ENCODE measurements at regions not wholly inside any gene's neighbourhood (a gene's known extent, or its start where the extent isn't known, plus 50 kb on each side); places are given as distances from the start of the nearest gene placed in this dataset.

GRCh38 chr5:29672678-29673077 lies 1520.8 kb upstream of the CDH6 start:
- DNase-seq (ENCODE audit: low read depth in 2 of 2) = no peak
- no peaks in the 10 kb centered on the region for H3K79me2 ChIP-seq (ENCODE audit: control insufficient read depth, insufficient read depth, low read length)
- no peaks in the 10 kb centered on the region for H3K36me3 ChIP-seq (ENCODE audit: control insufficient read depth, insufficient read depth, low read length)
- no peaks in the 10 kb centered on the region for H3K9me3 ChIP-seq (ENCODE audit: control insufficient read depth, insufficient read depth, low read depth, low read length)
- H3K9ac ChIP-seq (ENCODE audit: insufficient read depth, low read length) = no peak overlapping the region
- TF ChIP-seq EZH2 (IDR thresholded peaks at IDR 0.05; ENCODE audit: low read length, missing control alignments) (no peak), CTCF (conservative IDR thresholded peaks at IDR 0.05 in 1 of 2, IDR thresholded peaks at IDR 0.05 in 1 of 2; ENCODE audit: low read depth in 1 of 2, low read length in 2 of 2) (no peak)
- no peak overlapping the region for H3K4me3 ChIP-seq (replicated peaks in 1 of 4; ENCODE audit: control extremely low read depth in 1 of 4, insufficient read depth in 1 of 4, low read depth in 3 of 4, low read length in 4 of 4)
- H4K20me1 ChIP-seq (ENCODE audit: control insufficient read depth, extremely low read depth, insufficient read depth, low read length) = no peaks in the 10 kb centered on the region
- H3K27ac ChIP-seq (ENCODE audit: insufficient read depth, low read length) = no peak overlapping the region
- H2AFZ ChIP-seq (ENCODE audit: low read length) = no peak overlapping the region
- no peaks in the 10 kb centered on the region for H3K4me1 ChIP-seq (ENCODE audit: control insufficient read depth, extremely low read depth, insufficient read depth, low read length)
- H3K4me2 ChIP-seq (ENCODE audit: extremely low read depth, insufficient read depth, low read length) = no peak overlapping the region
- H3K27me3 ChIP-seq (ENCODE audit: control insufficient read depth, insufficient read depth, low read length) = no peaks in the 10 kb centered on the region

- H3K9ac ChIP-seq (ENCODE audit: insufficient read depth, low read length) = no peak overlapping the region
- TF ChIP-seq CTCF (conservative IDR thresholded peaks at IDR 0.05 in 1 of 2, IDR thresholded peaks at IDR 0.05 in 1 of 2; ENCODE audit: low read depth in 1 of 2, low read length in 2 of 2) (no peak), EZH2 (IDR thresholded peaks at IDR 0.05; ENCODE audit: low read length, missing control alignments) (no peak)
- no peak overlapping the region for H3K4me3 ChIP-seq (replicated peaks in 1 of 4; ENCODE audit: control extremely low read depth in 1 of 4, insufficient read depth in 1 of 4, low read depth in 3 of 4, low read length in 4 of 4)
- H3K9me3 ChIP-seq (ENCODE audit: control insufficient read depth, insufficient read depth, low read depth, low read length) = no peaks in the 10 kb centered on the region
- no peaks in the 10 kb centered on the region for H3K4me1 ChIP-seq (ENCODE audit: control insufficient read depth, extremely low read depth, insufficient read depth, low read length)
- no peaks in the 10 kb centered on the region for H4K20me1 ChIP-seq (ENCODE audit: control insufficient read depth, extremely low read depth, insufficient read depth, low read length)
- no peaks in the 10 kb centered on the region for H3K36me3 ChIP-seq (ENCODE audit: control insufficient read depth, insufficient read depth, low read length)
- no peak overlapping the region for H3K4me2 ChIP-seq (ENCODE audit: extremely low read depth, insufficient read depth, low read length)
- no peak overlapping the region for H3K27ac ChIP-seq (ENCODE audit: insufficient read depth, low read length)
- no peak overlapping the region for H2AFZ ChIP-seq (ENCODE audit: low read length)
- no peak for DNase-seq (ENCODE audit: low read depth in 2 of 2)
- no peaks in the 10 kb centered on the region for H3K27me3 ChIP-seq (ENCODE audit: control insufficient read depth, insufficient read depth, low read length)
- no peaks in the 10 kb centered on the region for H3K79me2 ChIP-seq (ENCODE audit: control insufficient read depth, insufficient read depth, low read length)
Measured at GRCh38 chr5:29662876-29663275, 1530.6 kb upstream of the CDH6 start.

GRCh38 chr5:29654954-29655353 lies 1538.5 kb upstream of the CDH6 start:
- H3K79me2 ChIP-seq (ENCODE audit: control insufficient read depth, insufficient read depth, low read length) = no peaks in the 10 kb centered on the region
- no peaks in the 10 kb centered on the region for H3K36me3 ChIP-seq (ENCODE audit: control insufficient read depth, insufficient read depth, low read length)
- no peak for DNase-seq (ENCODE audit: low read depth in 2 of 2)
- no peaks in the 10 kb centered on the region for H3K4me1 ChIP-seq (ENCODE audit: control insufficient read depth, extremely low read depth, insufficient read depth, low read length)
- TF ChIP-seq EZH2 (IDR thresholded peaks at IDR 0.05; ENCODE audit: low read length, missing control alignments) (no peak), CTCF (conservative IDR thresholded peaks at IDR 0.05 in 1 of 2, IDR thresholded peaks at IDR 0.05 in 1 of 2; ENCODE audit: low read depth in 1 of 2, low read length in 2 of 2) (no peak)
- H3K9me3 ChIP-seq (ENCODE audit: control insufficient read depth, insufficient read depth, low read depth, low read length) = no peaks in the 10 kb centered on the region
- H2AFZ ChIP-seq (ENCODE audit: low read length) = no peak overlapping the region
- H3K27ac ChIP-seq (ENCODE audit: insufficient read depth, low read length) = no peak overlapping the region
- no peaks in the 10 kb centered on the region for H4K20me1 ChIP-seq (ENCODE audit: control insufficient read depth, extremely low read depth, insufficient read depth, low read length)
- no peak overlapping the region for H3K4me2 ChIP-seq (ENCODE audit: extremely low read depth, insufficient read depth, low read length)
- no peak overlapping the region for H3K4me3 ChIP-seq (replicated peaks in 1 of 4; ENCODE audit: control extremely low read depth in 1 of 4, insufficient read depth in 1 of 4, low read depth in 3 of 4, low read length in 4 of 4)
- no peak overlapping the region for H3K9ac ChIP-seq (ENCODE audit: insufficient read depth, low read length)
- no peaks in the 10 kb centered on the region for H3K27me3 ChIP-seq (ENCODE audit: control insufficient read depth, insufficient read depth, low read length)

All from fibroblast of lung (primary cell).